ENCODE measurements at regions not wholly inside any gene's neighbourhood (a gene's known extent, or its start where the extent isn't known, plus 50 kb on each side); places are given as distances from the start of the nearest gene placed in this dataset.
"Not testable (repeated sequence)": the region's sequence is repeated elsewhere in the genome, so short reads cannot be mapped to it uniquely, and the experiment has no call there.

- TF ChIP-seq CTCF (IDR thresholded peaks at IDR 0.05; ENCODE audit: borderline replicate concordance, insufficient read depth, low read depth, low read length): no peak
Observed at GRCh38 chr1:193914871-193915270, 728.5 kb upstream of the B3GALT2 start.

GRCh38 chr1:193909406-193910082 lies 723.1 kb upstream of the B3GALT2 start:
- TF ChIP-seq CTCF (IDR thresholded peaks at IDR 0.05; ENCODE audit: borderline replicate concordance, insufficient read depth, low read depth, low read length): no peak
- H3K4me3 ChIP-seq (ENCODE audit: low read depth, low read length): no peak overlapping the region

More at GRCh38 chr1:193914871-193915270, 728.5 kb upstream of the B3GALT2 start:
- H3K4me3 ChIP-seq (ENCODE audit: low read depth, low read length): no peak overlapping the region

GRCh38 chr1:193905288-193906085 lies 719.1 kb upstream of the B3GALT2 start:
- H3K4me3 ChIP-seq (ENCODE audit: low read depth, low read length): no peak overlapping the region
- TF ChIP-seq CTCF (IDR thresholded peaks at IDR 0.05; ENCODE audit: borderline replicate concordance, insufficient read depth, low read depth, low read length): no peak

- no peak overlapping the region for H3K4me3 ChIP-seq (ENCODE audit: low read depth, low read length)
- TF ChIP-seq CTCF (IDR thresholded peaks at IDR 0.05; ENCODE audit: borderline replicate concordance, insufficient read depth, low read depth, low read length): no peak
Observed at GRCh38 chr1:193891788-193892187, 705.4 kb upstream of the B3GALT2 start.

- TF ChIP-seq CTCF (IDR thresholded peaks at IDR 0.05; ENCODE audit: borderline replicate concordance, insufficient read depth, low read depth, low read length): no peak
- H3K4me3 ChIP-seq (ENCODE audit: low read depth, low read length): no peak overlapping the region
Observed at GRCh38 chr1:193890935-193891334, 704.5 kb upstream of the B3GALT2 start.

- H3K4me3 ChIP-seq (ENCODE audit: low read depth, low read length): no peak overlapping the region
- TF ChIP-seq CTCF (IDR thresholded peaks at IDR 0.05; ENCODE audit: borderline replicate concordance, insufficient read depth, low read depth, low read length): no peak
Observed at GRCh38 chr1:193884848-193885558, 698.6 kb upstream of the B3GALT2 start.

GRCh38 chr1:193877920-193878319 lies 691.5 kb upstream of the B3GALT2 start:
- H3K4me3 ChIP-seq (ENCODE audit: low read depth, low read length): not testable (repeated sequence)

Measured in GM12875 (cell line).